IgD-negative memory B cell (primary cell): ENCODE measurements at regions not wholly inside any gene's neighbourhood (a gene's known extent, or its start where the extent isn't known, plus 50 kb on each side); places are given as distances from the start of the nearest gene placed in this dataset.

ENCODE experiments used
- H3K27ac Mint-ChIP-seq, 3 donors: one replicate each; pipeline ENCODE4 v1.8.0; 2020 to 2022; ENCODE audit warnings: mild to moderate bottlenecking in 3 of 3, mixed read lengths in 3 of 3, moderate library complexity in 1 of 3
- H3K27me3 Mint-ChIP-seq: one replicate; pipeline ENCODE4 v1.8.0; 2021; ENCODE audit warnings: mixed read lengths
- H3K36me3 Mint-ChIP-seq: one replicate; pipeline ENCODE4 v1.8.0; 2020; ENCODE audit warnings: mild to moderate bottlenecking, mixed read lengths
- H3K4me1 Mint-ChIP-seq, 3 donors: one replicate each; pipeline ENCODE4 v1.8.0; 2020 to 2022; ENCODE audit warnings: mixed read lengths in 3 of 3, mild to moderate bottlenecking in 1 of 3
- H3K4me3 Mint-ChIP-seq, 4 donors: one replicate each; pipeline ENCODE4 v1.8.0; 2020 to 2022; ENCODE audit warnings: mild to moderate bottlenecking in 4 of 4, mixed read lengths in 4 of 4, moderate library complexity in 3 of 4
- H3K9me3 Mint-ChIP-seq, 3 donors: one replicate each; pipeline ENCODE4 v1.8.0; 2020 to 2021; ENCODE audit warnings: mixed read lengths in 3 of 3, mild to moderate bottlenecking in 1 of 3

DNA sequence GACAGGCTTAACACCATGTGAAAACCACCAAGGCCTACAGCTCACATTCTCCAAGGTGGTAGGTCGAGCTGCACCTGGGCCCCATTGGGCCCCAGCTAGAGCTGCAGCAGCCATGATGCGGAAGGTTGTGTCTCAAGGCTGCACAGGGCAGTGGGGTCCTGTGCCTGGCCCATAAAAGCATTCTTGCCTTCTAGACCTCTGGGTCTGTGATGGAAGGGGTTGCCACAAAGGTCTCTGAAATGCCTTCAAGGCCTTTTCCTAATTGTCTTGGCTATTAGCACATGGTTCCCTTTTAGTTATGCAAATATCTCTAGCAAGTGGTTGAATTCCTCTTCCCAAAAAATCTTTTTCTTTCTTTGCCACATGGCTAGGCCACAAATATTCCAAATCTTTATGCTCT lies 52.5 kb upstream of the C11orf58 start:
- no peaks in the 10 kb centered on the region for H3K4me1 Mint-ChIP-seq
- H3K36me3 Mint-ChIP-seq, result no peaks in the 10 kb centered on the region
- H3K27me3 Mint-ChIP-seq, result peaks cover 3% of the 10 kb centered on the region
- H3K9me3 Mint-ChIP-seq, result peaks cover 3 to 5% (median 4%) of the 10 kb centered on the region in 3 donors
- no peak overlapping the region for H3K27ac Mint-ChIP-seq
- peak overlapping the region in 1 of 4 donors; percentile 23 for H3K4me3 Mint-ChIP-seq

DNA sequence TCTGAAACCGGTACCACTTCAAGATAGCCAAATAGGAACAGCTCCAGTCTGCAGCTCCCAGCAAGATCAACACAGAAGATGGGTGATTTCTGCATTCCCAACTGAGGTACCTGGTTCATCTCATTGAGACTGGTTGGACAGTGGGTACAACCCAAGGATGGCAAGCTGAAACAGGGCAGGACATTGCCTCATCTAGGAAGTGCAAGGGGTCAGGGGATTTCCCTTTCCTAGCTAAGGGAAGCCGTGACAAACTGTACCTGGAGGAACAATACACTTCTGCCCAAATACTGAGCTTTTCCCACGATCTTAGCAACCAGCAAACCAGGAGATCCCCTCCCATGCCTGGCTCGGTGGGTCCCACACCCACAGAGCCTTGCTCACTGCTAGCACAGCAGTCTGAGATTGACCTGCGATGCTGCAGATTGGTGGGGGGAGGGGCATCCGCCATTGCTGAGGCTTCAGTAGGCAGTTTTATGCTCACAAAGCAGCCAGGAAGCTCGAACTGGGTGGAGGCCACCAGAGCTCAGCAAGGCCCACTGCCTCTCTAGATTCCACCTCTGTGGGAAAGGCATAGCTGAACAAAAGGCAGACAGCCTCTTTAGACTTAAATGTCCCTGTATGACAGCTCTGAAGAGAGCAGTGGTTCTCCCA lies 59.9 kb upstream of the C11orf58 start:
- peaks cover 3% of the 10 kb centered on the region for H3K27me3 Mint-ChIP-seq
- no peaks in the 10 kb centered on the region for H3K36me3 Mint-ChIP-seq
- peaks cover 2 to 14% (median 6%) of the 10 kb centered on the region in 3 donors for H3K9me3 Mint-ChIP-seq
- no peak overlapping the region for H3K4me3 Mint-ChIP-seq
- H3K27ac Mint-ChIP-seq, result no peak overlapping the region
- no peaks in the 10 kb centered on the region for H3K4me1 Mint-ChIP-seq

DNA sequence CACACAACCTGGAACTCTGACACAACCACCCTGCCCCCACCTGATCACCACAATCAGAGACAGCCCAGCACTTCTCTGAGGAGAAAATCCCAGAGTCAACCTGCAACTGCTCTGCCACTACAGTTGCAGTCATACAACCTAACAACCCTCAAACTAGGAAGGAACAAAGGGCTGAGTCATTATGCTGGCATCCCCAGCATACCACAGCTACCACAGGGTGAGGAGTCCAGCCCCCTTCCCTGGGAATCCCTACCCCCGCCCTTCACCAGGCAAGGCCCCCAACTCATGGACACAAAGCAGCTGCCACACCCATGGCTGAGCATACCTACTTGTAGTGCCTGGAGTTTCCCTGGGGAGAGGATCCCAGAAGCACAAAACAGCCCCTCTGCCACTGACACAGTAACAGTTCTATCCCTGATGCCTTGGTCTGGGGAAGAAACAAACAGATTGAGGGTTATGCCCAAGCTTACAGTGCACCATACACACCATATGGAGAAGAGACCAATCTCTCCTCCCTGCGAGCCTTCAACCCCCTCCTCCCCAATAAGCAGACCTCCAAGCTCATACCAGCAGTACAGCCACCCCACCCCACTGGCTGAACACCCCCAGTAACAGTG lies 68.5 kb upstream of the C11orf58 start:
- Mint-ChIP-seq H3K27me3 (no peaks in the 10 kb centered on the region), H3K9me3 (peaks cover 4 to 14% (median 9%) of the 10 kb centered on the region in 3 donors), H3K4me1 (no peaks in the 10 kb centered on the region), H3K4me3 (no peak overlapping the region), H3K27ac (no peak overlapping the region), H3K36me3 (peaks cover 2% of the 10 kb centered on the region)

GRCh38 chr11:16632295-16633200 lies 105.9 kb upstream of the C11orf58 start:
- peaks cover 5 to 20% (median 17%) of the 10 kb centered on the region in 3 donors for H3K9me3 Mint-ChIP-seq

DNA sequence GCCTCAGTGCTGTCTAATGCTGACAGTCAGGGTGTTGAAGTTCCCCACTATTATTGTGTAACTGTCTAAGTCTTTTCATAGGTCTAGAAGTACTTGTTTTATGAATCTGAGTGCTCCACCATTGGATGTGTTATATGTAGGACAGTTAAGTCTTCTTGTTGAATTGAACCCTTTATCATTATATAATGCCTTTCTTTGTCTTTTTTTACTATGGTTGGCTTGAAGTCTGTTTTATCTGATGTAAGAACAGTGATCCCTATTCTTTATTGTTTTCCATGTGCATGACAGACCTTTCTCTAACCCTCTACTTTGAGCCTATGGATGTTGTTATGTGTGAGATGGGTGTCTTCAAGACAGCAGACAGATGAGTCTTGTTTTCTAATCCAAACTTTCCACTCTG lies 107.8 kb upstream of the C11orf58 start:
- peaks cover 5 to 16% (median 16%) of the 10 kb centered on the region in 3 donors for H3K9me3 Mint-ChIP-seq
- H3K4me1 Mint-ChIP-seq, result no peaks in the 10 kb centered on the region
- H3K27ac Mint-ChIP-seq, result no peak overlapping the region
- no peaks in the 10 kb centered on the region for H3K36me3 Mint-ChIP-seq
- H3K27me3 Mint-ChIP-seq, result peaks cover 4% of the 10 kb centered on the region
- H3K4me3 Mint-ChIP-seq, result no peak overlapping the region

More at GRCh38 chr11:16632295-16633200, 105.9 kb upstream of the C11orf58 start:
- Mint-ChIP-seq H3K4me1 (no peaks in the 10 kb centered on the region), H3K36me3 (no peaks in the 10 kb centered on the region), H3K4me3 (no peak overlapping the region), H3K27me3 (peaks cover 4% of the 10 kb centered on the region), H3K27ac (no peak overlapping the region)

- Mint-ChIP-seq H3K36me3 (no peaks in the 10 kb centered on the region), H3K4me3 (no peak overlapping the region), H3K27ac (no peak overlapping the region), H3K27me3 (peaks cover 18% of the 10 kb centered on the region), H3K4me1 (peaks cover 3 to 6% (median 4%) of the 10 kb centered on the region in 3 donors), H3K9me3 (peaks cover 2 to 4% (median 4%) of the 10 kb centered on the region in 3 donors)
These were observed 120.0 kb upstream of the C11orf58 start for GRCh38 chr11:16618431-16618830.

DNA sequence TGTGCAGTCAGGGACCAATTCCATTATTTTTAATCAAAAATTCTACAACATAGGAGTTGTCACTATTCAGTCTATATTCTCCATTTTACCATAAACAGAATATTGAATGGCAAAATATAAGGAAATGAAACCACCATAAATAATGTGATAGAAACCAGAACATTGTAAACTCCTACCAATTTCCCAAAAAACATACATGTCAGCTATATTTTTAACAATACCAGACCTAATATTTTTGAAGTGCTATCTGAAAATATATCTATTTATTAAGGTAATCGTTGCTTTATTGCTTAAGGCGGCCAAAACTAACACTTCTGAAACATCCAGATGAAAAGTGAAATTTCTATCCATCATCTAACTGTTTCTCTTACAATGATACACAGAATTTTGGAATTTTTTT lies 123.0 kb upstream of the C11orf58 start:
- no peak overlapping the region for H3K4me3 Mint-ChIP-seq
- H3K9me3 Mint-ChIP-seq, result peaks cover 0 to 13% (median 2%) of the 10 kb centered on the region in 3 donors
- H3K36me3 Mint-ChIP-seq, result peaks cover 1% of the 10 kb centered on the region
- H3K27me3 Mint-ChIP-seq, result peaks cover 39% of the 10 kb centered on the region
- H3K4me1 Mint-ChIP-seq, result peaks cover 8 to 18% (median 17%) of the 10 kb centered on the region in 3 donors
- H3K27ac Mint-ChIP-seq, result no peak overlapping the region

DNA sequence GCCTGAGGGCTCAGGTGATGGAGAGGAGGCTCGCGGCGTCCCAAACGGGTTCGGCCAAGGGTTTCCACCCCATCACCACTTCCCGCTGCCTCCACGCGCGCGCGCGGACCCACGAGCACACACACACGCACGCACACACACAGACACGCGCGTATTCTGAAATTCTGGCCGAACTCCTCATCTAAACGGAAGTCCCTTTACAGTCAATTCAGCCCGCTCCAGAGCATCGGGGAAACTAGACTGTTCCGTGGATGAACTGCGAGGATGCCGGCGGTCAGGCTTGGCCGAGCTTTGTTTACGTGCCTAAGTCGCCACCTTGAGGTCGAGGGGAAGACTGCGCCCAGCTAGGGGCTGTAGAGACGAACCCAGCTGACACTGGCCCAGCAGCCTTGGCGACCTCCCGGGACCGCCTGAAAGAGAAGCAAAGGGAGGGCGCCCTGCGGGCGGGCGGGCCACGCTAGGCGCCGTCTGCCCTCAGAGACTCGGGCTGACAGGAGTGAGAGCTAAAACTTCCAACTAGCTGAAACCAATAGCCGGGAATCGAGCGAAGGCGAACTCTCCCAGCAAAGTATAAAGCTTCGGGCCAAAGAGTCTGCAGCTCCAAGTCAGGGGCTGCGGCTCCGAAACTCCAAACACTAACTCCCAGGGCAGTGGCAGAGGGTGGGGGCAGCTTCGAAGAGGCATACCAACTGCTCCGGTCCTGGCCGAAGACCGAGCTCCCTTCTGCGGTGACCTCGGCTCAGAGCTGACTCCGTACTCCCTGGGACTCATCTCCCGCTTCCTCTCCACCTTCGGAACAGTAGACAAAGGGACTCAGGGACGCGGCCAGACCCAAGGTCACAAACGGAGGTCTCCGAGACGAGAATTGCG lies 124.7 kb upstream of the C11orf58 start:
- peaks cover 39% of the 10 kb centered on the region for H3K27me3 Mint-ChIP-seq
- peak overlapping the region; percentile 70 to 89 (median 80) for H3K4me3 Mint-ChIP-seq
- peaks cover 8 to 18% (median 17%) of the 10 kb centered on the region in 3 donors for H3K4me1 Mint-ChIP-seq
- peak overlapping the region; percentile 42 to 83 (median 74) for H3K27ac Mint-ChIP-seq
- peaks cover 0 to 13% (median 2%) of the 10 kb centered on the region in 3 donors for H3K9me3 Mint-ChIP-seq
- H3K36me3 Mint-ChIP-seq, result peaks cover 1% of the 10 kb centered on the region

GRCh38 chr11:16613262-16613511 lies 125.3 kb upstream of the C11orf58 start:
- H3K4me3 Mint-ChIP-seq, result peak overlapping the region; percentile 70 to 89 (median 80)
- H3K27ac Mint-ChIP-seq, result peak overlapping the region; percentile 42 to 83 (median 74)
- peaks cover 39% of the 10 kb centered on the region for H3K27me3 Mint-ChIP-seq
- H3K4me1 Mint-ChIP-seq, result peaks cover 8 to 18% (median 17%) of the 10 kb centered on the region in 3 donors
- peaks cover 0 to 13% (median 2%) of the 10 kb centered on the region in 3 donors for H3K9me3 Mint-ChIP-seq
- peaks cover 1% of the 10 kb centered on the region for H3K36me3 Mint-ChIP-seq

GRCh38 chr11:16612566-16613261 lies 125.7 kb upstream of the C11orf58 start:
- peaks cover 39% of the 10 kb centered on the region for H3K27me3 Mint-ChIP-seq
- peak overlapping the region; percentile 70 to 89 (median 80) for H3K4me3 Mint-ChIP-seq
- peaks cover 0 to 13% (median 2%) of the 10 kb centered on the region in 3 donors for H3K9me3 Mint-ChIP-seq
- peaks cover 8 to 18% (median 17%) of the 10 kb centered on the region in 3 donors for H3K4me1 Mint-ChIP-seq
- peak overlapping the region; percentile 42 to 83 (median 74) for H3K27ac Mint-ChIP-seq
- peaks cover 1% of the 10 kb centered on the region for H3K36me3 Mint-ChIP-seq

- Mint-ChIP-seq H3K36me3 (peaks cover 1% of the 10 kb centered on the region), H3K4me1 (peaks cover 8 to 18% (median 17%) of the 10 kb centered on the region in 3 donors), H3K27me3 (peaks cover 39% of the 10 kb centered on the region), H3K9me3 (peaks cover 0 to 13% (median 2%) of the 10 kb centered on the region in 3 donors), H3K27ac (peak overlapping the region in 2 of 3 donors; percentile 4 to 74), H3K4me3 (peak overlapping the region in 2 of 4 donors; percentile 36 to 76)
These were observed 126.4 kb upstream of the C11orf58 start for GRCh38 chr11:16611926-16612565.

DNA sequence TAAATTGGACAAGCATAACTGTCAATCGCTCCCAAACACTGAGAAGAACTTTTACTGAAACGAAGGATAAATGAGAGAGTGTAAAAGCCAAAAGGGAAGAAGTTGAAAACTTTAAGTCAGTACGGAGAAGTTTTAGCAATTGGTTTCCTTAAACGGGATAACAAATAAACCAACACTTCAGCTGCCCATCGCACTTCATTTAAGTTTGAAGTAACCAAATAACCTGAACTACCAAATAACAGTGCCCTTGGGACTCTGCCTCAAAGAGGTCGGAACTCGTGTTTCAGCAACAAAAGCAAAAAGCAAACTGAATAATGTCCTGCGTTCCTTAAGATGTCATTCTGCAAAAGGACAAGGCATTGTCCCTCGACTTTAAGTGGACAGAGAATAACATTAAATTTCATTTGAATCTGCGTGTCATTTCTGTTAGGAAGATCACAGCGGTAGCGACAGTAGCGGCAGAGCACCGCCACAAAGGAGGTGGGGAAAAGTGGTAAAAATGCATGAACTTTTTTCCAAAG lies 127.0 kb upstream of the C11orf58 start:
- peaks cover 10 to 19% (median 19%) of the 10 kb centered on the region in 3 donors for H3K4me1 Mint-ChIP-seq
- peak overlapping the region in 2 of 3 donors; percentile 4 to 74 for H3K27ac Mint-ChIP-seq
- peak overlapping the region in 2 of 4 donors; percentile 36 to 44 for H3K4me3 Mint-ChIP-seq
- H3K27me3 Mint-ChIP-seq, result peaks cover 41% of the 10 kb centered on the region
- peaks cover under 1 to 15% (median 2%) of the 10 kb centered on the region in 3 donors for H3K9me3 Mint-ChIP-seq
- H3K36me3 Mint-ChIP-seq, result peaks cover 3% of the 10 kb centered on the region

DNA sequence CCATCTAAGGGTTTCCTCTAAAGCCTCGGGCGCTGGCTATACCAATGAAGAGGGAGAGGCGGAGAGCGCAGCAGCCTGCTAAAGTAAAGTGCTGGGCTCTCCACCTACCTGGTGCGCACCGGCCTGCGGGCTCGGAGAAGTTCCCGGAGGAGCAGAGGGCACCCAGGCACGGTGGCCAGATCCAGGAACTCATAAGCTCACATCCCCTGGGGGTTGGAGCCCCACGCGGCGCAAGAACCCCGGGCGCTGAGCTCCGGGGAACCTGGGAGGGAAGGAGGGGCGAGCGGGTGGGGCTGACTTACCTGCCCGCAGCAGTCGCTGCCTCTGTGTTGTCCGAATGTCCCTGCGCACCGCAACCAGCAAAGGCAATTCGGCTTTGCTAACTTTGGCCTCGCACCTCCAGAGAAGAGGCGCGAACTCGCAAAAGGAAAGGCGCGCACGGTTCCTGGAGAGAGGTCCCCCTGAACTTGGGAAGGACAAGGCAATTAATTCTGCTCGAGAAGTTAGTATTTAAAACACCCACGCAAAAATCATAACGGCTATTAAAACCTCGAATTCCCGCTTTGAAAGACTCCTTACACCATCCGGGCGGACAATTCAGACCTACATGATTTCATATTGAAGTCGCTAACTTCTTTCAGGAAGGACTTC lies 127.6 kb upstream of the C11orf58 start:
- H3K27me3 Mint-ChIP-seq, result peaks cover 44% of the 10 kb centered on the region
- H3K4me3 Mint-ChIP-seq, result peak overlapping the region in 1 of 4 donors; percentile 44
- peaks cover 14 to 24% (median 24%) of the 10 kb centered on the region in 3 donors for H3K4me1 Mint-ChIP-seq
- peak overlapping the region in 2 of 3 donors; percentile 59 to 74 for H3K27ac Mint-ChIP-seq
- peaks cover 7% of the 10 kb centered on the region for H3K36me3 Mint-ChIP-seq
- H3K9me3 Mint-ChIP-seq, result peaks cover 4 to 19% (median 5%) of the 10 kb centered on the region in 3 donors
